NOMO-1 (cell line): ENCODE measurements at regions not wholly inside any gene's neighbourhood (a gene's known extent, or its start where the extent isn't known, plus 50 kb on each side); places are given as distances from the start of the nearest gene placed in this dataset.
"Not testable (repeated sequence)": the region's sequence is repeated elsewhere in the genome, so short reads cannot be mapped to it uniquely, and the experiment has no call there.

ENCODE experiments used
- DNase-seq, 2 experiments: peaks; one replicate each; lab custom pipeline; 2025; ENCODE audit not compliant: unreplicated experiment in 2 of 2; lab: John Stamatoyannopoulos, UW

- DNase-seq = no peak
Measured at GRCh38 chr21:28614791-28615190, 377.9 kb downstream of the LTN1 start.

- no peak for DNase-seq
Measured at GRCh38 chr21:28608646-28609045, 384.0 kb downstream of the LTN1 start.

GRCh38 chr21:28607545-28607944 lies 385.1 kb downstream of the LTN1 start:
- no peak for DNase-seq

- DNase-seq = peak; percentile 20 to 89
Measured at GRCh38 chr21:28604946-28605537, 387.6 kb downstream of the LTN1 start.

- DNase-seq = no peak
Measured at GRCh38 chr21:28602546-28602945, 390.1 kb downstream of the LTN1 start.

- DNase-seq = no peak
Measured at GRCh38 chr21:28598214-28598613, 394.5 kb downstream of the LTN1 start.

- no peak for DNase-seq
Measured at GRCh38 chr21:28592205-28592865, 400.3 kb downstream of the LTN1 start.

GRCh38 chr21:28590676-28591075 lies 402.0 kb downstream of the LTN1 start:
- DNase-seq = no peak

- no peak for DNase-seq
Measured at GRCh38 chr21:28590026-28590425, 402.7 kb downstream of the LTN1 start.

- DNase-seq = peak; percentile 36 to 61
Measured at GRCh38 chr21:28588997-28589396, 403.7 kb downstream of the LTN1 start.

- no peak for DNase-seq
Measured at GRCh38 chr21:28587748-28588147, 404.9 kb downstream of the LTN1 start.

GRCh38 chr21:28581976-28582375 lies 410.7 kb downstream of the LTN1 start:
- no peak for DNase-seq

GRCh38 chr21:28581311-28581731 lies 411.4 kb downstream of the LTN1 start:
- DNase-seq = not testable (repeated sequence)

GRCh38 chr21:28580585-28580984 lies 412.1 kb downstream of the LTN1 start:
- DNase-seq = no peak

- no peak for DNase-seq
Measured at GRCh38 chr21:28579986-28580550, 412.6 kb downstream of the LTN1 start.

- DNase-seq = no peak
Measured at GRCh38 chr21:28568692-28569091, 424.0 kb downstream of the LTN1 start.

GRCh38 chr21:28563933-28564332 lies 428.7 kb downstream of the LTN1 start:
- not testable (repeated sequence) for DNase-seq

GRCh38 chr21:28561772-28562171 lies 430.9 kb downstream of the LTN1 start:
- peak in 1 of 2 experiments; percentile 15 for DNase-seq

- no peak for DNase-seq
Measured at GRCh38 chr21:28554660-28555475, 437.8 kb downstream of the LTN1 start.

- no peak for DNase-seq
Measured at GRCh38 chr21:28550057-28550825, 442.4 kb downstream of the LTN1 start.

GRCh38 chr21:28548291-28548690 lies 444.4 kb downstream of the LTN1 start:
- DNase-seq = no peak
